Ovary (tissue), 7 donors: ENCODE measurements at regions not wholly inside any gene's neighbourhood (a gene's known extent, or its start where the extent isn't known, plus 50 kb on each side); places are given as distances from the start of the nearest gene placed in this dataset.

Experiments
- DNase-seq, 5 donors: peaks; one replicate each; pipeline ENCODE4 v3.0.0-alpha.2; 2019 to 2020
- H3K27ac ChIP-seq, 2 donors: fragments of 200-600 bp; one replicate each; pipeline versions ENCODE4 v1.5.1 to v1.8.0; 2019 to 2022
- H3K27me3 ChIP-seq: fragments of 200-600 bp; one replicate; pipeline ENCODE4 v1.8.0; 2022
- H3K36me3 ChIP-seq: fragments of 200-600 bp; sonication (generic); one replicate; pipeline ENCODE4 v1.5.1; 2019
- H3K4me1 ChIP-seq: one replicate; pipeline ENCODE4 v1.8.1; 2013; ENCODE audit warnings: mild to moderate bottlenecking, moderate library complexity; ENCODE audit not compliant: insufficient read depth
- H3K4me3 ChIP-seq: fragments of 200-600 bp; sonication (generic); one replicate; pipeline ENCODE4 v1.5.1; 2017
- H3K9me3 ChIP-seq, 2 donors: fragments of 200-600 bp in 1 of 2; sonication (generic) in 1 of 2; one replicate each; pipeline versions ENCODE4 v1.5.1 to v1.8.1; 2013 to 2019; ENCODE audit warnings: mild to moderate bottlenecking in 1 of 2, moderate library complexity in 1 of 2
- CTCF ChIP-seq, 3 donors: fragments of 450-650 bp in 2 of 3; fragments of 200-600 bp in 1 of 3; IDR thresholded peaks; one replicate each; pipeline versions ENCODE4 v1.5.1 to v1.8.0; 2016 to 2022; ENCODE audit warnings: antibody characterized with exemption in 3 of 3, mild to moderate bottlenecking in 1 of 3
- EP300 ChIP-seq: sonication (generic); formaldehyde crosslinking; IDR thresholded peaks from one replicate; pipeline ENCODE4 v1.6.1; 2017; ENCODE audit warnings: antibody characterized with exemption
- POLR2A ChIP-seq: fragments of 450-650 bp; IDR thresholded peaks from one replicate; pipeline ENCODE4 v1.6.1; 2017; ENCODE audit warnings: antibody characterized with exemption, mild to moderate bottlenecking, moderate library complexity
- WGBS, 3 donors: extraction: QIAGEN DNeasy Blood & Tissue Kit in 1 of 3; methylation state at CpG; one replicate each; pipeline versions ENCODE4 v1.1.5 to v1.1.7; 2013 to 2017; 5-methylcytosine and 5-hydroxymethylcytosine counted together
- intact Hi-C, 4 donors: fragments of 100-400 bp; cut with DNase I; formaldehyde crosslinking; loops; one replicate each; pipeline versions ENCODE4 v1.11.0 to v1.15.1; 2022 to 2023
- donor health status: DM: no; HTN: no; CAD: no; lungs with moderate emphysema.
- donor health status: DM: no; HTN: no; CAD: no.
- donor health status: Bipolar disorder and iron deficiency.
- donor health status: DM: no; HTN: no; CAD: no.
- donor health status: DM: yes; HTN: yes; CAD: no.

- Histone ChIP-seq H3K4me3 (no peak overlapping the region), H3K36me3 (no peaks in the 10 kb centered on the region), H3K27me3 (no peaks in the 10 kb centered on the region), H3K9me3 (no peaks in the 10 kb centered on the region), H3K4me1 (peaks cover 5% of the 10 kb centered on the region), H3K27ac (no peak overlapping the region)
- intact Hi-C loops, result no loop called here
- DNase-seq, result no peak
- WGBS, 3 donors, result 61 to 64% (median 63%) methylated on average over 6 of the region's 6 CpGs
- TF ChIP-seq POLR2A, result no peak
- no peak for TF ChIP-seq CTCF (IDR thresholded peaks at IDR 0.05)
- TF ChIP-seq EP300, result no peak
These were observed 75.7 kb upstream of the RALY start for GRCh38 chr20:33917831-33918525.

DNA sequence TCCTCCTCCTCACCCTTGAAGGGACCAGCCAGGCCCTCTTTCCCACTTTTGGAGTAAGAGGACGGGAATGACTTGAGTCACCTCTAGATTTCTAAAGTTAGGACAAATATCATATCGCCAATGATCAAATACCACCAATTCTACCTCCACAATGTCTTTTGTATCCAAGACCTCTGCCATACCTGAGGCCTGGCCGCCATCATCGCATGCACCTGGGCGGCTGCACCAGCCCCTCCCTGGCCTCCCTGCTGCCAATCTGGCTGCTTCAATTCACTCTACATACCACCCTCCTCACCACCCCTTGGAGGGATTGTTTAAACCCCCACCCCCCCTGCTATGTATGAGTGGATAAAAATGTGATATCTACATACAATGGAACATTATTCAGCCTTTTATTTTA is 75.0 kb upstream of the RALY start:
- Histone ChIP-seq H3K4me1 (peaks cover 5% of the 10 kb centered on the region), H3K27me3 (no peaks in the 10 kb centered on the region), H3K27ac (no peak overlapping the region), H3K9me3 (no peaks in the 10 kb centered on the region), H3K4me3 (no peak overlapping the region), H3K36me3 (no peaks in the 10 kb centered on the region)
- 95 to 98% (median 95%) methylated on average over 5 of the region's 5 CpGs for WGBS, 3 donors
- TF ChIP-seq CTCF (IDR thresholded peaks at IDR 0.05) (no peak), EP300 (no peak), POLR2A (no peak)
- DNase-seq, result no peak
- intact Hi-C loops, result no loop called here

- no peak overlapping the region for H3K27ac ChIP-seq
- no peak overlapping the region for H3K4me3 ChIP-seq
- no peaks in the 10 kb centered on the region for H3K9me3 ChIP-seq
- no peaks in the 10 kb centered on the region for H3K27me3 ChIP-seq
- 83 to 96% (median 87%) methylated on average over 5 of the region's 5 CpGs for WGBS, 3 donors
- intact Hi-C loops, result no loop called here
- no peaks in the 10 kb centered on the region for H3K36me3 ChIP-seq
- no peak for DNase-seq
- H3K4me1 ChIP-seq, result peaks cover 5% of the 10 kb centered on the region
- TF ChIP-seq POLR2A (no peak), CTCF (IDR thresholded peaks at IDR 0.05) (no peak), EP300 (no peak)
These were observed 74.1 kb upstream of the RALY start for GRCh38 chr20:33919653-33920052.

GRCh38 chr20:33922224-33922623 is 71.5 kb upstream of the RALY start:
- Histone ChIP-seq H3K4me1 (no peaks in the 10 kb centered on the region), H3K9me3 (no peaks in the 10 kb centered on the region), H3K36me3 (no peaks in the 10 kb centered on the region), H3K27me3 (no peaks in the 10 kb centered on the region), H3K27ac (no peak overlapping the region), H3K4me3 (no peak overlapping the region)
- TF ChIP-seq POLR2A (no peak), CTCF (IDR thresholded peaks at IDR 0.05) (no peak), EP300 (no peak)
- intact Hi-C loops, result no loop called here
- DNase-seq, result no peak
- WGBS, 3 donors, result 77 to 83% (median 77%) methylated on average over 3 of the region's 3 CpGs
